Sigmoid colon (tissue), 6 donors: ENCODE measurements at regions not wholly inside any gene's neighbourhood (a gene's known extent, or its start where the extent isn't known, plus 50 kb on each side); places are given as distances from the start of the nearest gene placed in this dataset.

Experiments
- DNase-seq: peaks from one replicate; pipeline ENCODE4 v3.0.0-alpha.2; 2019
- H3K27ac ChIP-seq, 4 donors: fragments of 200-600 bp; sonication (generic); one replicate each; pipeline ENCODE4 v1.5.1; 2016 to 2019; ENCODE audit warnings: mild to moderate bottlenecking in 1 of 4
- H3K27me3 ChIP-seq, 3 donors: fragments of 200-600 bp; sonication (generic); one replicate each; pipeline ENCODE4 v1.5.1; 2019; ENCODE audit warnings: mild to moderate bottlenecking in 1 of 3
- H3K36me3 ChIP-seq, 4 donors: fragments of 200-600 bp; sonication (generic); one replicate each; pipeline ENCODE4 v1.5.1; 2016 to 2019
- H3K4me1 ChIP-seq, 4 donors: fragments of 200-600 bp; sonication (generic); one replicate each; pipeline ENCODE4 v1.5.1; 2017 to 2019
- H3K4me3 ChIP-seq, 4 donors: fragments of 200-600 bp; sonication (generic); one replicate each; pipeline ENCODE4 v1.5.1; 2017 to 2019; ENCODE audit warnings: mild to moderate bottlenecking in 2 of 4, moderate library complexity in 1 of 4
- H3K9me3 ChIP-seq, 4 donors: fragments of 200-600 bp in 3 of 4; sonication (generic) in 3 of 4; one replicate each; pipeline versions ENCODE4 v1.5.1 to v1.6.1; 2013 to 2019
- CTCF ChIP-seq, 4 experiments: fragments of 450-650 bp in 3 of 4; fragments of 200-600 bp in 1 of 4; IDR thresholded peaks; one replicate each; pipeline ENCODE4 v1.5.1; 2016 to 2019; ENCODE audit warnings: antibody characterized with exemption in 4 of 4, mild to moderate bottlenecking in 3 of 4, moderate library complexity in 2 of 4
- EP300 ChIP-seq, 4 donors: sonication (generic); formaldehyde crosslinking; IDR thresholded peaks; one replicate each; pipeline ENCODE4 v1.6.1; 2017; ENCODE audit warnings: antibody characterized with exemption in 4 of 4
- POLR2A ChIP-seq, 2 donors: fragments of 450-650 bp; IDR thresholded peaks; one replicate each; pipeline ENCODE4 v1.6.1; 2016; ENCODE audit warnings: antibody characterized with exemption in 2 of 2, mild to moderate bottlenecking in 2 of 2, moderate library complexity in 2 of 2
- POLR2AphosphoS5 ChIP-seq, 4 donors: sonication (generic); formaldehyde crosslinking; IDR thresholded peaks; one replicate each; pipeline ENCODE4 v1.6.1; 2017; ENCODE audit warnings: antibody characterized with exemption in 4 of 4
- WGBS, 2 donors: extraction: QIAGEN DNeasy Blood & Tissue Kit; methylation state at CpG; one replicate each; pipeline ENCODE4 v1.1.7; 2013; 5-methylcytosine and 5-hydroxymethylcytosine counted together
- intact Hi-C: fragments of 100-400 bp; cut with DNase I; formaldehyde crosslinking; loops from one replicate; pipeline ENCODE4 v1.15.1; 2023
- donor health status: healthy with polysubstance abuse.
- donor health status: healthy.

- no peaks in the 10 kb centered on the region for H3K9me3 ChIP-seq
- H3K27ac ChIP-seq, result peak overlapping the region in 3 of 4 donors; percentile 51 to 57 (median 56)
- no peaks in the 10 kb centered on the region for H3K36me3 ChIP-seq
- intact Hi-C loops, result loop anchor here (10.0 kb wide), 1 partner anchor 167 kb away; no protein-coding TSS in a partner anchor
- H3K4me3 ChIP-seq, result no peak overlapping the region
- H3K4me1 ChIP-seq, result peaks cover 0 to 44% (median 15%) of the 10 kb centered on the region in 4 donors
- TF ChIP-seq EP300 (IDR thresholded peaks at IDR 0.05) (no peak), CTCF (IDR thresholded peaks at IDR 0.05) (no peak), POLR2A (IDR thresholded peaks at IDR 0.05) (no peak), POLR2AphosphoS5 (IDR thresholded peaks at IDR 0.05) (no peak)
- no peaks in the 10 kb centered on the region for H3K27me3 ChIP-seq
- no peak for DNase-seq
These were observed 131.8 kb downstream of the TES start for GRCh38 chr7:116342125-116342524.

- TF ChIP-seq CTCF (IDR thresholded peaks at IDR 0.05) (no peak), POLR2A (IDR thresholded peaks at IDR 0.05) (no peak), POLR2AphosphoS5 (IDR thresholded peaks at IDR 0.05) (no peak), EP300 (IDR thresholded peaks at IDR 0.05) (no peak)
- Histone ChIP-seq H3K36me3 (no peaks in the 10 kb centered on the region), H3K27ac (no peak overlapping the region), H3K27me3 (no peaks in the 10 kb centered on the region), H3K4me1 (no peaks in the 10 kb centered on the region), H3K9me3 (no peaks in the 10 kb centered on the region), H3K4me3 (no peak overlapping the region)
- no peak for DNase-seq
- 83 to 86% methylated on average over 3 of the region's 3 CpGs for WGBS, 2 donors
- intact Hi-C loops, result loop anchor here (10.0 kb wide), 1 partner anchor 172 kb away; no protein-coding TSS in a partner anchor
These were observed 137.0 kb downstream of the TES start for GRCh38 chr7:116347151-116347832.

GRCh38 chr7:116348346-116348745 is 138.0 kb downstream of the TES start:
- no peaks in the 10 kb centered on the region for H3K9me3 ChIP-seq
- no peaks in the 10 kb centered on the region for H3K27me3 ChIP-seq
- H3K27ac ChIP-seq, result no peak overlapping the region
- TF ChIP-seq POLR2A (IDR thresholded peaks at IDR 0.05) (no peak), CTCF (IDR thresholded peaks at IDR 0.05) (no peak), POLR2AphosphoS5 (IDR thresholded peaks at IDR 0.05) (no peak), EP300 (IDR thresholded peaks at IDR 0.05) (no peak)
- H3K4me1 ChIP-seq, result peaks cover 0 to 5% (median 2%) of the 10 kb centered on the region in 4 donors
- no peak overlapping the region for H3K4me3 ChIP-seq
- no peak for DNase-seq
- intact Hi-C loops, result loop anchor here (10.0 kb wide), 1 partner anchor 174 kb away; no protein-coding TSS in a partner anchor
- H3K36me3 ChIP-seq, result no peaks in the 10 kb centered on the region
- 77 to 94% methylated on average over 3 of the region's 3 CpGs for WGBS, 2 donors

- H3K4me3 ChIP-seq, result no peak overlapping the region
- no peak for DNase-seq
- H3K9me3 ChIP-seq, result no peaks in the 10 kb centered on the region
- 93 to 96% methylated on average over 6 of the region's 6 CpGs for WGBS, 2 donors
- no peak for TF ChIP-seq POLR2AphosphoS5 (IDR thresholded peaks at IDR 0.05)
- TF ChIP-seq CTCF (IDR thresholded peaks at IDR 0.05), result no peak
- no peak for TF ChIP-seq POLR2A (IDR thresholded peaks at IDR 0.05)
- TF ChIP-seq EP300 (IDR thresholded peaks at IDR 0.05), result no peak
- intact Hi-C loops, result loop anchor here (5.0 to 10.0 kb wide), 2 partner anchors 35 to 223 kb away; no protein-coding TSS in a partner anchor
- H3K36me3 ChIP-seq, result no peaks in the 10 kb centered on the region
- peak overlapping the region; percentile 82 to 87 (median 84) for H3K27ac ChIP-seq
- no peaks in the 10 kb centered on the region for H3K27me3 ChIP-seq
- H3K4me1 ChIP-seq, result peaks cover 0 to 41% (median 36%) of the 10 kb centered on the region in 4 donors
These were observed 141.6 kb downstream of the TES start for GRCh38 chr7:116351966-116352365.
